SK-N-SH treated with all-trans-retinoic acid at 6 μM for 48 hours (cell line): ENCODE measurements at regions not wholly inside any gene's neighbourhood (a gene's known extent, or its start where the extent isn't known, plus 50 kb on each side); places are given as distances from the start of the nearest gene placed in this dataset.

ENCODE experiments used
- ATAC-seq: fragments of 200-7000 bp; cut with Tn5 transposase; 3 replicates; pipeline ENCODE4 v1.9.1; 2020; ENCODE audit warnings: mild to moderate bottlenecking, moderate library complexity
- ARNTL ChIP-seq: fragments of 450-650 bp; formaldehyde crosslinking; IDR thresholded peaks from 2 replicates; pipeline ENCODE4 v1.5.0; 2020; ENCODE audit warnings: low read depth, mild to moderate bottlenecking, moderate library complexity, borderline replicate concordance
- BACH2 ChIP-seq: fragments of 250-450 bp; sonication (Bioruptor Pico); IDR thresholded peaks from 2 replicates; pipeline ENCODE4 v1.9.0; 2021; ENCODE audit warnings: mild to moderate bottlenecking, borderline replicate concordance
- CREB5 ChIP-seq: fragments of 250-450 bp; sonication (Bioruptor Pico); IDR thresholded peaks from 2 replicates; pipeline ENCODE4 v1.5.1; 2020; ENCODE audit warnings: low read depth, mild to moderate bottlenecking, moderate library complexity
- CSDC2 ChIP-seq: fragments of 250-450 bp; sonication (Bioruptor Pico); IDR thresholded peaks from 2 replicates; pipeline ENCODE4 v1.5.0; 2020; ENCODE audit warnings: mild to moderate bottlenecking, moderate library complexity
- CSRNP3 ChIP-seq: fragments of 250-450 bp; sonication (Bioruptor Pico); IDR thresholded peaks from 2 replicates; pipeline ENCODE4 v1.5.1; 2021; ENCODE audit warnings: mild to moderate bottlenecking, moderate library complexity
- ESRRG ChIP-seq: fragments of 250-450 bp; sonication (Bioruptor Pico); IDR thresholded peaks from 2 replicates; pipeline ENCODE4 v1.6.1; 2021; ENCODE audit warnings: mild to moderate bottlenecking
- GLIS3 ChIP-seq: fragments of 250-450 bp; sonication (Bioruptor Pico); IDR thresholded peaks from 2 replicates; pipeline ENCODE4 v1.5.0; 2020; ENCODE audit warnings: mild to moderate bottlenecking, moderate library complexity
- ISL1 ChIP-seq: fragments of 250-450 bp; sonication (Bioruptor Pico); IDR thresholded peaks from 2 replicates; pipeline ENCODE4 v2.1.2; 2022; ENCODE audit warnings: mild to moderate bottlenecking, moderate library complexity
- OSR1 ChIP-seq: fragments of 250-450 bp; sonication (Bioruptor Pico); IDR thresholded peaks from 2 replicates; pipeline ENCODE4 v1.8.0; 2022; ENCODE audit warnings: moderate library complexity, mild to moderate bottlenecking, inconsistent platforms
- PATZ1 ChIP-seq: fragments of 250-450 bp; sonication (Bioruptor Pico); IDR thresholded peaks from 2 replicates; pipeline ENCODE4 v1.8.0; 2020; ENCODE audit warnings: mild to moderate bottlenecking, moderate library complexity, borderline replicate concordance
- RARB ChIP-seq: fragments of 250-450 bp; sonication (Bioruptor Pico); IDR thresholded peaks from 2 replicates; pipeline ENCODE4 v1.8.0; 2021; ENCODE audit warnings: mild to moderate bottlenecking, moderate library complexity
- SNAI2 ChIP-seq: fragments of 250-450 bp; sonication (Bioruptor Pico); IDR thresholded peaks from 2 replicates; pipeline ENCODE4 v1.5.0; 2020; ENCODE audit warnings: mild to moderate bottlenecking, moderate library complexity
- TCF4 ChIP-seq: fragments of 250-450 bp; sonication (Bioruptor Pico); IDR thresholded peaks from 2 replicates; pipeline ENCODE4 v1.8.0; 2021; ENCODE audit warnings: mild to moderate bottlenecking, moderate library complexity, borderline replicate concordance
- TSHZ2 ChIP-seq: fragments of 250-450 bp; sonication (Bioruptor Pico); IDR thresholded peaks from 2 replicates; pipeline ENCODE4 v1.5.0; 2020; ENCODE audit warnings: mild to moderate bottlenecking, moderate library complexity
- ZC3H10 ChIP-seq: fragments of 250-450 bp; sonication (Bioruptor Pico); IDR thresholded peaks from 2 replicates; pipeline ENCODE4 v1.5.1; 2021; ENCODE audit warnings: mild to moderate bottlenecking, moderate library complexity
- ZFP3 ChIP-seq: fragments of 250-450 bp; sonication (Bioruptor Pico); IDR thresholded peaks from 2 replicates; pipeline ENCODE4 v1.5.0; 2020; ENCODE audit warnings: mild to moderate bottlenecking, moderate library complexity
- ZFP30 ChIP-seq: fragments of 450-650 bp; formaldehyde crosslinking; IDR thresholded peaks from 2 replicates; pipeline ENCODE4 v1.5.0; 2022; ENCODE audit warnings: mild to moderate bottlenecking, moderate library complexity
- ZNF565 ChIP-seq: fragments of 450-650 bp; formaldehyde crosslinking; conservative IDR thresholded peaks from 2 replicates; pipeline ENCODE4 v1.5.0; 2020; ENCODE audit warnings: low read depth, mild to moderate bottlenecking, moderate library complexity
- ZNF70 ChIP-seq: fragments of 450-650 bp; formaldehyde crosslinking; IDR thresholded peaks from 2 replicates; pipeline ENCODE4 v1.5.0; 2020; ENCODE audit warnings: mild to moderate bottlenecking, moderate library complexity
- ZNF8 ChIP-seq: fragments of 450-650 bp; formaldehyde crosslinking; IDR thresholded peaks from 2 replicates; pipeline ENCODE4 v1.5.0; 2020; ENCODE audit warnings: mild to moderate bottlenecking, moderate library complexity

- ATAC-seq, result no peak
- TF ChIP-seq TCF4 (CRISPR knock-in tag) (no peak), RARB (CRISPR knock-in tag) (no peak), ZNF70 (CRISPR knock-in tag) (no peak), BACH2 (CRISPR knock-in tag) (no peak), ZFP30 (no peak), ESRRG (CRISPR knock-in tag) (no peak), TSHZ2 (CRISPR knock-in tag) (no peak), PATZ1 (CRISPR knock-in tag) (no peak), CREB5 (CRISPR knock-in tag) (no peak), ZNF8 (CRISPR knock-in tag) (no peak), SNAI2 (CRISPR knock-in tag) (no peak), GLIS3 (CRISPR knock-in tag) (no peak), ZFP3 (no peak), CSDC2 (CRISPR knock-in tag) (no peak), ISL1 (CRISPR knock-in tag) (no peak)
Measured at GRCh38 chrX:16418650-16419049, 231.3 kb upstream of the S100G start.

GRCh38 chrX:16427668-16428067 lies 222.3 kb upstream of the S100G start:
- no peak for ATAC-seq
- TF ChIP-seq ZC3H10 (no peak), SNAI2 (CRISPR knock-in tag) (no peak), ESRRG (CRISPR knock-in tag) (no peak), OSR1 (CRISPR knock-in tag) (no peak), TCF4 (CRISPR knock-in tag) (no peak)

- ATAC-seq, result no peak
- TF ChIP-seq OSR1 (CRISPR knock-in tag) (no peak), CSRNP3 (CRISPR knock-in tag) (no peak), ZC3H10 (no peak), BACH2 (CRISPR knock-in tag) (no peak), ARNTL (CRISPR knock-in tag) (no peak), ISL1 (CRISPR knock-in tag) (no peak), CREB5 (CRISPR knock-in tag) (no peak), ZNF565 (CRISPR knock-in tag) (no peak), CSDC2 (CRISPR knock-in tag) (no peak), TCF4 (CRISPR knock-in tag) (no peak)
Measured at GRCh38 chrX:16429406-16429805, 220.6 kb upstream of the S100G start.

GRCh38 chrX:16431266-16431665 lies 218.7 kb upstream of the S100G start:
- no peak for ATAC-seq
- TF ChIP-seq SNAI2 (CRISPR knock-in tag) (no peak), TSHZ2 (CRISPR knock-in tag) (no peak), ZNF70 (CRISPR knock-in tag) (no peak), CSRNP3 (CRISPR knock-in tag) (no peak), ZC3H10 (no peak), ARNTL (CRISPR knock-in tag) (no peak), TCF4 (CRISPR knock-in tag) (no peak), RARB (CRISPR knock-in tag) (no peak)
